Gastrocnemius medialis (tissue), 4 donors: ENCODE measurements at regions not wholly inside any gene's neighbourhood (a gene's known extent, or its start where the extent isn't known, plus 50 kb on each side); places are given as distances from the start of the nearest gene placed in this dataset.

Source experiments
- ATAC-seq, 2 donors: fragments of 150-250 bp; one replicate each; pipeline ENCODE4 v1.9.1; 2016
- DNase-seq, 2 donors: peaks; one replicate each; pipeline ENCODE4 v3.0.0-alpha.2; 2019
- H3K27ac ChIP-seq, 4 donors: fragments of 200-600 bp; sonication (generic); 1 replicate in 1 of 4; 2 replicates in 3 of 4; pipeline ENCODE4 v1.5.1; 2016 to 2018; ENCODE audit warnings: mild to moderate bottlenecking in 2 of 4, moderate library complexity in 1 of 4
- H3K27me3 ChIP-seq, 3 donors: fragments of 200-600 bp; sonication (generic) in 2 of 3; 1 replicate in 1 of 3; 2 replicates in 2 of 3; pipeline versions ENCODE4 v1.5.1 to v1.6.0; 2016 to 2019; ENCODE audit warnings: mild to moderate bottlenecking in 1 of 3, moderate library complexity in 1 of 3
- H3K36me3 ChIP-seq, 2 donors: fragments of 200-600 bp; sonication (generic) in 1 of 2; one replicate each; pipeline ENCODE4 v1.5.1; 2017 to 2018
- H3K4me1 ChIP-seq, 2 donors: fragments of 200-600 bp; sonication (generic) in 1 of 2; one replicate each; pipeline ENCODE4 v1.5.1; 2016 to 2017; ENCODE audit warnings: mild to moderate bottlenecking in 2 of 2
- H3K4me3 ChIP-seq, 4 donors: fragments of 200-600 bp; sonication (generic) in 3 of 4; 1 replicate in 1 of 4; 2 replicates in 3 of 4; pipeline ENCODE4 v1.5.1; 2016 to 2019; ENCODE audit warnings: mild to moderate bottlenecking in 2 of 4
- H3K9me3 ChIP-seq, 3 donors: fragments of 200-600 bp; sonication (generic) in 2 of 3; 1 replicate in 1 of 3; 2 replicates in 2 of 3; pipeline ENCODE4 v1.5.1; 2016 to 2019
- CTCF ChIP-seq, 5 experiments: fragments of 450-650 bp in 3 of 5; fragments of 200-600 bp in 2 of 5; sonication (generic) in 2 of 5; IDR thresholded peaks in 4 of 5; conservative IDR thresholded peaks in 1 of 5; 1 replicate in 4 of 5; 2 replicates in 1 of 5; pipeline ENCODE4 v1.5.1; 2016 to 2019; ENCODE audit warnings: antibody characterized with exemption in 5 of 5, mild to moderate bottlenecking in 3 of 5, moderate library complexity in 3 of 5
- POLR2A ChIP-seq, 2 donors: fragments of 450-650 bp; IDR thresholded peaks; one replicate each; pipeline ENCODE4 v1.6.1; 2017; ENCODE audit warnings: antibody characterized with exemption in 2 of 2, mild to moderate bottlenecking in 2 of 2, moderate library complexity in 2 of 2
- in situ Hi-C, 4 donors: fragments of 200-750 bp; cut with MboI; loops; one replicate each; pipeline versions ENCODE4 v1.15.0 to v1.8.0; 2017; ENCODE audit warnings: low sequenced_read_pairs in 4 of 4
- intact Hi-C: fragments of 100-400 bp; cut with DNase I; formaldehyde crosslinking; loops from one replicate; pipeline ENCODE4 v1.15.1; 2023; ENCODE audit warnings: low total_unique reads

DNA sequence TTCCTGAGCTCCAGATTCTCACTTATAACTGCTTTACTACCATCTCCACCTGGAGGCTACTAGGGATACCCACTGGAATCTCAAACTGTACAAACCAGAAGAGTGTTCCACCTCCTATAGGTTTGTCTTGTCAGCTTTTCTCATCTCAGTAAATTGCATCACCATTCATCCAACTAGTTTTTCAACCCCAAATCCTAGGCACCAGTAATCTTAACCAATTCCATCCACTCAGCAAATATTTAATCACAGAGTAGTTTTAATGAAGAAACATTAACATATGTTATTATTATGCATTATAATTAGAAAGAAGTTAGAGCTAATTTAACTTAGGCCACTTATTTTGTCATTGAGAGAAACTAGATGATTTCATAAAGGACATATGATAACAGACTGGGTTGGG is 635.0 kb downstream of the DCDC2C start:
- TF ChIP-seq POLR2A (IDR thresholded peaks at IDR 0.05): no peak
- no peak for TF ChIP-seq CTCF (IDR thresholded peaks at IDR 0.05 in 4 of 5, conservative IDR thresholded peaks at IDR 0.05 in 1 of 5)
- no peak overlapping the region for H3K4me3 ChIP-seq
- ATAC-seq: no peak
- no peaks in the 10 kb centered on the region for H3K27me3 ChIP-seq
- no peaks in the 10 kb centered on the region for H3K36me3 ChIP-seq
- H3K4me1 ChIP-seq: no peaks in the 10 kb centered on the region
- intact Hi-C loops: no loop called here
- DNase-seq: no peak
- in situ Hi-C loops: no loop called here
- H3K27ac ChIP-seq: no peak overlapping the region
- no peaks in the 10 kb centered on the region for H3K9me3 ChIP-seq

GRCh38 chr2:4340536-4340935 is 637.2 kb downstream of the DCDC2C start:
- no peak overlapping the region for H3K4me3 ChIP-seq
- intact Hi-C loops: no loop called here
- TF ChIP-seq CTCF (IDR thresholded peaks at IDR 0.05 in 4 of 5, conservative IDR thresholded peaks at IDR 0.05 in 1 of 5) (no peak), POLR2A (IDR thresholded peaks at IDR 0.05) (no peak)

DNA sequence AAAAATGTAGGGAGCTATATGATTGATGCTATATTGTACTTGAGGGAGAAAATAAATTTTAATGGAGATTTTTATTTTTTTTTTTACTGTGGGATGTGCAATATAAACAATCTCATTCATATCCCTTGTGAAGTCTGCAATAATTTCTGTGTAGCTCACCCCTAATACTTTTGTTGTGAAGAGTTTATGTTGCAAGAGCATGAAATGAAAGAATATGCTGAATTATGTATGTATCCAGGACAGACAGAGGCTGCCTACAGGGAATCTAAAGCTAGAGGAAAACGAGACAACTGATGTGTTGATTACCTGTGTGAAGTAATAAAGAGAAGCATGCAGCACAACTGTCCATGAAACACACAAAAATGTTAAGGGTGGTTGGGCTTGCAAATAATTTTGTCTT is 643.3 kb downstream of the DCDC2C start:
- Histone ChIP-seq H3K4me1 (no peaks in the 10 kb centered on the region), H3K27ac (no peak overlapping the region), H3K9me3 (no peaks in the 10 kb centered on the region), H3K36me3 (no peaks in the 10 kb centered on the region), H3K27me3 (no peaks in the 10 kb centered on the region), H3K4me3 (no peak overlapping the region)
- TF ChIP-seq POLR2A (IDR thresholded peaks at IDR 0.05): no peak
- TF ChIP-seq CTCF (IDR thresholded peaks at IDR 0.05 in 4 of 5, conservative IDR thresholded peaks at IDR 0.05 in 1 of 5): no peak
- ATAC-seq: no peak
- in situ Hi-C loops: no loop called here
- intact Hi-C loops: no loop called here
- no peak for DNase-seq

More at GRCh38 chr2:4340536-4340935, 637.2 kb downstream of the DCDC2C start:
- Histone ChIP-seq H3K4me1 (no peaks in the 10 kb centered on the region), H3K27ac (no peak overlapping the region), H3K9me3 (no peaks in the 10 kb centered on the region), H3K27me3 (no peaks in the 10 kb centered on the region), H3K36me3 (no peaks in the 10 kb centered on the region)
- in situ Hi-C loops: no loop called here
- DNase-seq (no peak), ATAC-seq (no peak)

GRCh38 chr2:4353668-4354067 is 650.3 kb downstream of the DCDC2C start:
- in situ Hi-C loops (no loop called here), intact Hi-C loops (no loop called here)
- no peak overlapping the region for H3K27ac ChIP-seq
- H3K36me3 ChIP-seq: no peaks in the 10 kb centered on the region
- no peak for TF ChIP-seq CTCF (IDR thresholded peaks at IDR 0.05 in 4 of 5, conservative IDR thresholded peaks at IDR 0.05 in 1 of 5)
- TF ChIP-seq POLR2A (IDR thresholded peaks at IDR 0.05): no peak
- no peak overlapping the region for H3K4me3 ChIP-seq
- no peaks in the 10 kb centered on the region for H3K27me3 ChIP-seq
- H3K4me1 ChIP-seq: no peaks in the 10 kb centered on the region
- no peak for DNase-seq
- no peak for ATAC-seq
- no peaks in the 10 kb centered on the region for H3K9me3 ChIP-seq

DNA sequence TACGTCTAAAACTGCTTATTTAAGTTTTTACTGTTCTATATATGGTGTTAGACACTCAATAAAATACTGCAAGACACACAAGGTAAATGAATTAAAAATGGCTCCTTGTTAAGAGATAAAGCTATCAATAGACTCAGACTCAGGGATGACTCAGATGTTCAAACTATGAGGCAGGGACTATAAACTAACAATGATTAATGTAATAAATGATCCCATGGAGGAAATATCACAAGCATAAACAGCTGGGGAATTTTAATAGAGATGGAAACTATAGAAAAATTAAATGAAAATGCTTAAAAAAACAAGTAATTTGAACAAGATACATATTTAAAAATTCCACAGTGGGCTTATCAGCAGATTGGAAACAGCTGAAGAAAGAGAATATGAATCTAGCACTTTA is 650.8 kb downstream of the DCDC2C start:
- Histone ChIP-seq H3K4me1 (no peaks in the 10 kb centered on the region), H3K27me3 (no peaks in the 10 kb centered on the region), H3K27ac (no peak overlapping the region), H3K4me3 (no peak overlapping the region), H3K36me3 (no peaks in the 10 kb centered on the region), H3K9me3 (no peaks in the 10 kb centered on the region)
- no peak for ATAC-seq
- TF ChIP-seq CTCF (IDR thresholded peaks at IDR 0.05 in 4 of 5, conservative IDR thresholded peaks at IDR 0.05 in 1 of 5) (no peak), POLR2A (IDR thresholded peaks at IDR 0.05) (no peak)
- in situ Hi-C loops (no loop called here), intact Hi-C loops (no loop called here)
- DNase-seq: no peak
